ENCODE measurements at regions not wholly inside any gene's neighbourhood (a gene's known extent, or its start where the extent isn't known, plus 50 kb on each side); places are given as distances from the start of the nearest gene placed in this dataset.
"Not testable (repeated sequence)": the region's sequence is repeated elsewhere in the genome, so short reads cannot be mapped to it uniquely, and the experiment has no call there.

DNA sequence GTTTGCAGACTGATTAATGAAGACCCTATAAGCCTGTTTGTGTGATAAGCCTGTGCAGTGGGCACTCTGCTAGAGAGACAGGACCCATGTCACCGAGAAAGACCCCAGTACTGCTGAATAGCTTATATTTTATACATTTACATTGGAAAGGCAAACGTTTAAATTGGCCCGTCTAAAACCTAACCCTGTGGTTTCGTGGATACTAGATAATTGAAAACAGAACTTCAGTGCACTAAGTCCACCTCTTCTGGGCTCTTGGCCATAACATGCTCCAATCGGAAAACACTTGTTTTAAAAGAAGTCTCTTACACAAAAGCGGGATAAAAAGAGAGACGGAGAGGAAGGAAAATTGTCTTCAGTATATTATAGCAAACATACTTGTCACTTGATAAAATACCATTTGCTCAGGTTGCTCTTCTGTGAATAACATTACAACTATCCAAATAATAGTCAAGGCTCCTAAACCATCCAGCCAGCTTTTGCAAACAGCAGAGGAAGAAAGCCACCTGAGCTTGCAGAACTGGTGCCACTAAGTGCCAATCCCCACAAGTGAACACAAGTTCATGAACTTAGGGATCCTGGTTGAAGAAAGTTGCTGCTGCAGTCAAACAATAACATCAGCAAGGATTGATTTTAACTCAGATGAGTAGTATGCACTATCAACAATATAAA lies 218.4 kb upstream of the FN1 start:
- Mint-ChIP-seq H3K9me3 (no peaks in the 10 kb centered on the region), H3K4me3 (no peak overlapping the region), H3K27ac (no peak overlapping the region), H3K4me1 (no peaks in the 10 kb centered on the region), H3K27me3 (no peaks in the 10 kb centered on the region), H3K36me3 (no peaks in the 10 kb centered on the region)

DNA sequence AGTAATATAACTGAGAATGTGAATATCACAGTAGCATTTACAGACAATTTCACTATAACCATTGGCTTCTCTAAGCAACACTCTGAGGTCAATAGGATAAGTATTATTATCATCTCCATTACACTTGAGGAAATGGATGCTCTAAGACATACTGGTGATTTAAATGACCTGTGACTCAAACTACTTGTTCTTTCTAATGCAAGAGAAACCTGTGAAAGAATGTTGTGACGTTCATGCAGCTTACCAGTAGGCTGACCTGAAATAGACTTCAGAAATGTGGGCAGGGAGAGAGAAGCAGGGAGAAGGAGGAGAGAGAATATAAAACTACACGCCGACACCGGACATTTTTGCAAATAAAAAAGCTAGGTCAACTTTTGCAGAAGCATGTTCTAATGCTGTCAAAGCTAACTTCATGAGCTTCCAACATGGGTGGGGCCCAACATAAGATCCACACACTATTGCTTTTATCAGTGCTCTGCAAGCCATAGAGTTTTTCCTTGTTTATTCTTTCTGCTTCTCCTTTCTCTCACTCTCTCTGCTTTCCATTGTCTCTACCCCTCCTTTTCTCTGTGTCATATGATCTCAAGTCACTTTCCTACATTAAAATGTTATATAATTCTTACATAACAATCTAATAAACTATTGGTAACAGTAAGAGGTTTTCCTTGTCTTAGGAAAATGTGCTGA lies 217.6 kb upstream of the FN1 start:
- no peak overlapping the region for H3K27ac Mint-ChIP-seq
- no peaks in the 10 kb centered on the region for H3K27me3 Mint-ChIP-seq
- H3K4me1 Mint-ChIP-seq, result no peaks in the 10 kb centered on the region
- H3K36me3 Mint-ChIP-seq, result no peaks in the 10 kb centered on the region
- no peak overlapping the region for H3K4me3 Mint-ChIP-seq
- no peaks in the 10 kb centered on the region for H3K9me3 Mint-ChIP-seq

DNA sequence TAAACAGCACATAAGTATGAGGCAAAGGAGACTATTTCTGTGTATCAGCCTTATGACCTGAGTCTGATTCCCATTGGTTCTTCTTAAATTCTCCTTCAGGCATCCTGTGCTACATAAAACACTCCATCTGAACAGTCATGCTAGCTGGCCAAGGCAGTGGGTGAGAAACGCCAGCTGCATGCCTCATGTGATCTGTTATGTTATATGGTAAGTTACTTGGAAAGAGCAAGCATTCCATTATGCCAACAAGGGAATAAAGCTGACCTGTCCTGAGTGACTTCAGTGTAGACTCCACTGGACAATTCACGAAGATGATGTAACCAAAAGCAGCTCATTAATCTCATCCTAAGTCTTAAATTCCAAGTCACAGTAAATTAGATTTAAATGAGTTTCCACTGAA lies 216.5 kb upstream of the FN1 start:
- no peaks in the 10 kb centered on the region for H3K36me3 Mint-ChIP-seq

DNA sequence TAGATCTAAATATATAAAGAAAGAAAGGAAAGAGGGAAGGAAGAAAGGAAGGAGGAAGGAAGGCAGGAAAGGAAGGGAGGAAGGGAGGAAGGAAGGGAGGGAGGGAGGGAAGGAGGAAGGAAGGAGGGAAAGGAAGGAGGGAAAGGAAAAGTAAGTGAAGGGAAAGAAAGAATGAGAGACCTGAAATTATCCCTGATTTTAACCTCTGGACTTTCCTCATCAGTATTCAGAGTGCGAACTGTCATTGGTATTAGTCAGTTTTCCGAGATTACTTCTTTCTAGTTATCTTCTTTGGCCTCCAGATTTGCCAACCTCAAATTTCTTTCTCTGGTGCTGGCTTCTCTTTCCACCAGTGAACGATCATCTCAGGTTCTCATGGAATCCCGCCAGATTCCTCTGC lies 215.5 kb upstream of the FN1 start:
- no peaks in the 10 kb centered on the region for H3K27me3 Mint-ChIP-seq
- no peak overlapping the region for H3K4me3 Mint-ChIP-seq
- H3K9me3 Mint-ChIP-seq, result no peaks in the 10 kb centered on the region
- H3K36me3 Mint-ChIP-seq, result no peaks in the 10 kb centered on the region
- no peak overlapping the region for H3K27ac Mint-ChIP-seq
- H3K4me1 Mint-ChIP-seq, result no peaks in the 10 kb centered on the region

More for the DNA sequence above, 216.5 kb upstream of the FN1 start:
- no peaks in the 10 kb centered on the region for H3K27me3 Mint-ChIP-seq
- H3K27ac Mint-ChIP-seq, result no peak overlapping the region
- H3K4me3 Mint-ChIP-seq, result no peak overlapping the region
- no peaks in the 10 kb centered on the region for H3K9me3 Mint-ChIP-seq
- H3K4me1 Mint-ChIP-seq, result no peaks in the 10 kb centered on the region

DNA sequence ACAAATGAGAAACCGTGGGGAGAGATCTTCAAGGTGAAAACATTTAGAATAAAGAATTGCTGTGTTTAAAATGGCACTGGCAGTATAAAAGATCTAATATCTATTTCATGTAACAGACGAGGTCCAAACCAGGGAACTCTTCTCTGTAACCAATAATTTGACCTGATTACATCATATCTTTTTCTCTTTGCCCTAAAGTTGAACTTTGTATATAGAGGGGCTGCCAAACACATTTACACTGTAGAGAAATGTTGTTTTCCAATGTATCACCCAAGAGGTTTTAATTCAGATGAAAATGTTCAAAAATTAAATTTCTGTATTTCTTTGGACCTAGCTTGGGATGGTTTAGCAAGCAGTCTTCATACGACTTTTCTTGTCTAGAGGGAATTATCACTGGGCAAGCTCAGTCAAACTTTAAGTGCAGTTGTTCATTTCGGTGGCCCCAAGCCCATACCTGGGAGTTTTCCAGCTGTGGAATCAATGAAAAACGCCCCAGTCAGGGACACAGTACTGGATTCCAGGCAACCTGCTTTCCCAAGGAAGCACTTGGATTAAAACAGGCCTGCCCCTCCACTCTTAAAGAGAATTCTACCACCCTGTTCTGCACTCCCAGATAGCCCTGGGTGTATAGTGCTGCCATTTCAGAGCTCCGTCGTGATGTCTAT lies 208.5 kb upstream of the FN1 start:
- no peaks in the 10 kb centered on the region for H3K4me1 Mint-ChIP-seq
- no peaks in the 10 kb centered on the region for H3K9me3 Mint-ChIP-seq
- H3K4me3 Mint-ChIP-seq, result no peak overlapping the region
- H3K27me3 Mint-ChIP-seq, result no peaks in the 10 kb centered on the region
- no peak overlapping the region for H3K27ac Mint-ChIP-seq
- H3K36me3 Mint-ChIP-seq, result no peaks in the 10 kb centered on the region

DNA sequence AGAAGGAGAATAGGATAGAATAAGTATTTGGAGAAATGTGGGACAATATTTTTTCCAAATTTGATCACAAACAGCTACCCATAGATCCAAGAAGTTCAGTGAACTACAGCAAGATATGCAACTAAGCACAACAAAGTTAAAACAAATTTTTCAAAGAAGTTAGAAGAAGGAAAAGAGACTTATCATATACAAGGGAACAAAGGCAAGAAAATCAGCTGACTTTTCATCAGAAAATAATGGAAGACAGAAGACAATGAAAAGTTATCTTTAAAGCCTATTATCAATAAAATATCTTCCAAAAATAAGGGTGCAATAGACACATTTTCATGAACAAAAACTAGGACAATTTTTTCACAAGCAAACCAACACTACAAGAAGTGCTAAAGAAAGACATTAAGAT lies 202.8 kb upstream of the FN1 start:
- no peaks in the 10 kb centered on the region for H3K4me1 Mint-ChIP-seq
- H3K9me3 Mint-ChIP-seq, result peaks cover 31% of the 10 kb centered on the region
- H3K4me3 Mint-ChIP-seq, result no peak overlapping the region
- peaks cover 14% of the 10 kb centered on the region for H3K36me3 Mint-ChIP-seq
- no peak overlapping the region for H3K27ac Mint-ChIP-seq
- no peaks in the 10 kb centered on the region for H3K27me3 Mint-ChIP-seq

DNA sequence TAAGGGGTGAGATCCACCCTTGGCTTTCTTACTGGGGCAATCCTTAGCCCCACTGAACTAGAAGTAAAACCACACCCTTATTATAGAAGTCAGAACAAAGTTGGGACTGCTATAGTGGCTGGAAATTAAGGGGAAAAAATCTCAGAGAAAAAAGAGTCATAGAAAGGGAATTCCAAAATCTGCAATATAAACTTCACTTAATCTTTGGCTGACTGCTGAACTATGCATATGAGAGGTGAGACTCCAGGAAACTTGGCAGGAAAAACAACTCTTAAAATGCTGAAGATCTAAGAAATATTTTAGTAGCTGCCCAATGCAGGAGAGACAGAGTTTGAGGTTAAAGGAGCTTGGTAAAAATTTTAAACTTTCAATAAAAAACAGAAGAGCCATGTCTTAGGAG lies 201.8 kb upstream of the FN1 start:
- Mint-ChIP-seq H3K9me3 (peaks cover 40% of the 10 kb centered on the region), H3K4me1 (no peaks in the 10 kb centered on the region), H3K27me3 (no peaks in the 10 kb centered on the region), H3K27ac (no peak overlapping the region), H3K4me3 (no peak overlapping the region), H3K36me3 (peaks cover 16% of the 10 kb centered on the region)

DNA sequence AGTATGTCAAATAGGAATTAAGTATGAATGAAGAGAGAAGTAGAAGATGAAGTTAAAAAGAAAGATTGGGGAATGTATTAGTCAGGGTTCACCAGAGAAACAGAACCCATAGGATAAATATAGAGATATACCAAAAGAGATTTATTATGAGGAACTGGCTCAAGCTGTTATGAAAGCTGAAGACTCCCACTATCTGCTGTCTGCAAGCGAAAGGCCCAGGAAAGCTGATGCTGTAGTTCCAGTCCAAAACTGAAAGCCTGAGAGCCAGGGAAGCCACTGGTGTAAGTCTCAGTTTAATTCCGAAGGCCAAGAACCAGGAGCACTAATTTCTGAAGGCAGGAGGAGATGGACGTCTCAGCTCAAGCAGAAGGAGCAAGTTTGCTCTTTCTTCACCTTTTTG lies 200.9 kb upstream of the FN1 start:
- Mint-ChIP-seq H3K4me3 (no peak overlapping the region), H3K27me3 (no peaks in the 10 kb centered on the region), H3K4me1 (no peaks in the 10 kb centered on the region), H3K36me3 (peaks cover 20% of the 10 kb centered on the region), H3K9me3 (peaks cover 45% of the 10 kb centered on the region), H3K27ac (no peak overlapping the region)

DNA sequence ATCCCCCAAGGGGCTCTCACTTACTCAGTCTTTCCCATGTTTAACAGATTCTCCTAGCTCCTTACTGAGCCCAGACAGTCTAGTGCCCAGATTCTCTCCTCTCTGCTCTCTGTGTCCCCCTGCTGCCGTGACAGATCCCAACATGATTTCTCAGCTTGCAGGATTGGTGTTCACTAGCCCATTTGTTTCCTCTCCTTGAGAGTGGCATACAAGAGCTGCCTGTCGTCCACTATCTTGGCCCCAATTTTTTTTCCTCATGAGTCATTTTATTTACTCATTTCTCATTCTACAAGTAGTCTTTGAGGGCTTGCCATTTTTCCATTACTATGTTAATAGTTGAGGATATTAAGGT lies 199.9 kb upstream of the FN1 start:
- H3K27ac Mint-ChIP-seq, result no peak overlapping the region
- H3K4me1 Mint-ChIP-seq, result no peaks in the 10 kb centered on the region
- H3K4me3 Mint-ChIP-seq, result no peak overlapping the region
- no peaks in the 10 kb centered on the region for H3K27me3 Mint-ChIP-seq
- peaks cover 52% of the 10 kb centered on the region for H3K9me3 Mint-ChIP-seq
- peaks cover 20% of the 10 kb centered on the region for H3K36me3 Mint-ChIP-seq

DNA sequence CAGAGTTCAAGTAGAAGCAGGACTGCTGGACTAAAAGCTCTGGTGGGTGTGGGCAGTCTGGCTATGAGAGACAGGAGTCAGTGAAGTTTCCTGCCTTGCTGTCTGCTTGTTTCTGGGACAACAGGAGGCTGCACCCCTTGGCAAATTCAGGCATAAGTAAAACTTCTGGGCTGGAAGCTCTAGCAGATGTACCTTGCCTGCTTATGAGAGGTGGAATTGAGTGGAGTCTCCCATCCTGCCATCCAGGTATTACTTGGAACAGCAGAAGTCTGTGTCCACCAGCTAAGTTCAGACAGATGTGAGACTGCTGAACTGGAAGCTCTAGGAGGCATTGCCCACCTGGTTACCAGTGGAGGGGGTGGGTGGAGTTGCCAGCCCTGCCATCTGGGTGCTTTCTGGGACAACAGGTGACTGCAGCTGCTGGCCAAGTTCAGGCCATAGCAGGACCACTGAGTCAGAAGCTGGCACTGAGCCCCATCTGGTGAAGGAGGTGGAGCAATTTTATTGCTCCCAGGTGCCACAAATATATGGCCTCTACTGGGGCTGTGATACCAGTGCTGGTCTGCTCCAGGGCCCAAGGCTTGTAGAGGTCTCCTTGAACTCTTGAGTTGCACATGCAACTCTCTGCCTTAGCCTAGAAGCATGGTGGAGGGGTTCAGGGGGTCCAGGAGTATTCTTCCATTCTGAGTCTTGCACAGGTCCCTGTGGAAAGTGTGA lies 199.4 kb upstream of the FN1 start:
- peaks cover 52% of the 10 kb centered on the region for H3K9me3 Mint-ChIP-seq
- no peaks in the 10 kb centered on the region for H3K27me3 Mint-ChIP-seq
- no peak overlapping the region for H3K4me3 Mint-ChIP-seq
- peaks cover 20% of the 10 kb centered on the region for H3K36me3 Mint-ChIP-seq
- H3K27ac Mint-ChIP-seq, result no peak overlapping the region
- no peaks in the 10 kb centered on the region for H3K4me1 Mint-ChIP-seq

DNA sequence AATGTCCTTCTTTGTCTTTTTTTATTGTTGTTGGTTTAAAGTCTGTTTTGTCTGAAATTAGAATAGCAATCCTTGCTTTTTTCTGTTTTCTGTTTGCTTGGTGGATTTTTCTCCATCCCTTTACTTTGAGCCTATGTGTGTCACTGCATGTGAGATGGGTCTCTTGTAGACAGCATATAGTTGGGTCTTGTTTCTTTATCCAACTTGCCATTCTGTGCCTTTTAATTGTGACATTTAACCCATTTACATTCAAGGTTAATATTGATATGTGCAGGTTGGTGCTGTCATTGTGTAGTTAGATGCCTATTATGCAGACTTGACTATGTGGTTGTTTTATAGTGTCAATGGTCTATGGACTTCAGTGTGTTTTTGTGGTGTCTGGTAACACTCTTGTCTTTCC lies 197.5 kb upstream of the FN1 start:
- Mint-ChIP-seq H3K4me1 (no peaks in the 10 kb centered on the region), H3K27ac (no peak overlapping the region), H3K9me3 (peaks cover 43% of the 10 kb centered on the region), H3K4me3 (no peak overlapping the region), H3K36me3 (peaks cover 18% of the 10 kb centered on the region), H3K27me3 (no peaks in the 10 kb centered on the region)

DNA sequence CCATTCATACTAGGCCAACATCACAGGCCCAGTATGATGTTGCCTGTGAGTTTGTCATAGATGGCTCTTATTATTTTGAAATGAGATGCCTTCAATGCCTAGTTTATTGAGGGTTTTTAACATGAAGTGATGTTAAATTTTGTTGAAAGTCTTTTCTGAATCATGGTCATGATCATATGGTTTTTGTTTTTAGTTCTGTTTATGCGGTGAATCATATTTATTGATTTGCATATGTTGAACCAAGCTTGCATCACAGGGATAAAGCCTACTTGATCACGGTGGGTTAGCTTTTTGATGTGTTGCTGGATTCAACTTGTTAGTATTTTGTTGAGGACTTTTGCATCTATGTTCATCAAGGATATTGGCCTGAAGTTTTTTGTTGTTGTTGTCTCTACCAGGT lies 195.8 kb upstream of the FN1 start:
- Mint-ChIP-seq H3K36me3 (peaks cover 18% of the 10 kb centered on the region), H3K9me3 (peaks cover 37% of the 10 kb centered on the region), H3K27ac (no peak overlapping the region), H3K4me1 (no peaks in the 10 kb centered on the region), H3K27me3 (no peaks in the 10 kb centered on the region), H3K4me3 (no peak overlapping the region)

DNA sequence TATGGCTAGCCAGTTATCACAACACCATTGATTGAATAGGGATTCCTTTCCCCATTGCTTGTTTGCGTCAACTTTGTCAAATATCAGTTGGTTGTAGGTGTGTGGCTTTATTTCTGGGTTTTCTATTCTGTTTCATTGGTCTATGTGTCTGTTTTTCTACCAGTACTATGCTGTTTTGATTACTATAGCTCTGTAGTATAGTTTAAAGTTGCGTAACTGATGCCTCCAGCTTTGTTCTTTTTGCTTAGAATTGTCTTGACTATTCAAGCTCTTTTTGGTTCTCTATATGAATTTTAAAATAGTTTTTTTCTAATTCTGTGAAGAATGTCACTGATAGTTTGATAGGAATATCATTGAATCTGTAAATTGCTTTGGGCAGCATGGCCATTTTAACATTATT lies 194.9 kb upstream of the FN1 start:
- H3K27ac Mint-ChIP-seq, H3K4me3 Mint-ChIP-seq, H3K4me1 Mint-ChIP-seq, H3K27me3 Mint-ChIP-seq: not testable (repeated sequence)
- Mint-ChIP-seq H3K9me3 (peaks cover 32% of the 10 kb centered on the region), H3K36me3 (peaks cover 15% of the 10 kb centered on the region)

DNA sequence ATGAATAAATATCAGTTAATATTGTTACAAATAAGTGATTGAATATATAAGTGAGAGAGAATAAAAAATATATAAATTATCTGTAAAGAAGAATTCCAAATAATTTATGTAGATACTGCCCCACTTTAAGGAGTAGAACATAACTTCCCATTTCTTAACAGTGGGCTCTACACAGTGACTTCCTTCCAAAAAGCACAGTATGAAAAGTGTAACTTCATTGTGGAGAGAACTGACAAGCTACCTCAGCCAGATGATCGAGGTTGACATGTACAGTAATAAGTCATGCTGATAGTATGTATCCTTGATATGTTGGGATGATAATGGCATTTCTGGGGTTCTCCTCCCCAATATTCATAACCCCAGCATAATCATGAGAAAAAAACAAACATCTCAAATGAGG lies 191.9 kb upstream of the FN1 start:
- Mint-ChIP-seq H3K4me1 (no peaks in the 10 kb centered on the region), H3K36me3 (peaks cover 4% of the 10 kb centered on the region), H3K27ac (no peak overlapping the region), H3K9me3 (peaks cover 13% of the 10 kb centered on the region), H3K27me3 (no peaks in the 10 kb centered on the region), H3K4me3 (no peak overlapping the region)

DNA sequence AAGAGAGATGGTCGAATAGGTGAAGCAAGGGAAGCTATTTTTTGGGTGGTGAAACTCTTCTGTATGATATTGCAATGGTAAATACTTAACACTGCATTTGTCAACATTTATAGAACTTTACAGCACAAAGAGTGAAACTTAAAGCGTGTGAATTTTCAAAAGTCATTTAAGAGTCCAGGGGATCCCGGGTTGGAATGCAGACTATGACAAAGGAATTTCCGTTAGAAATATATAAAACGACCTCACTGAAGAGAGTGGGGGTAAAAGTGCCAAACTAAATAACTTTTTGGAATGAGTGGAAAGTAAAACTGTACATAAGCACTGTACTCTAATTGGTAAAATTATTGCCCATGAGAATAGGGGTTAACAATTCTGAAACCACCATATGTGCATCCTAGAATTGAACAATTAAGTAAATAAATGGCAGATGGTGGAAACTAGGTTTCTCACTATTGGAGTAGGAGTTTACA lies 191.0 kb upstream of the FN1 start:
- H3K4me3 Mint-ChIP-seq, result no peak overlapping the region
- peaks cover 7% of the 10 kb centered on the region for H3K9me3 Mint-ChIP-seq
- H3K27ac Mint-ChIP-seq, result peak overlapping the region; percentile 6
- no peaks in the 10 kb centered on the region for H3K27me3 Mint-ChIP-seq
- no peaks in the 10 kb centered on the region for H3K36me3 Mint-ChIP-seq
- no peaks in the 10 kb centered on the region for H3K4me1 Mint-ChIP-seq

DNA sequence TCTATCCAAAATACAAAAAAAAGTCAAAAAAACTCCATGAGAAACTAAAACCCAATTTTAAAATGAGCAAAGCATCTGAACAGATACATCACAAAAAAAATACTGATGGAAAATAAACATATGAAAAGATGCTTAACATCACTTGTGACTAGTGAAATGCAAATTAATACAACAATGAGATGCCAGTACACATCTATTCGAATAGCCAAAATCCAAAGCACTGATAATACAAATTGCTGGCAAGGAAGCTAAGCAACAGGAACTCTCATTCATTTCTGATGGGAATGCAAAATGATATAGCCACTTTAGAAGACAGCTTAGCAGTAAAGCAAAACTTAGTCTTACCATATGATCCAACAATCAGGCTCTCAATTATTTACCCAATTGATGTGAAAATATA lies 190.2 kb upstream of the FN1 start:
- Mint-ChIP-seq H3K36me3 (no peaks in the 10 kb centered on the region), H3K4me1 (no peaks in the 10 kb centered on the region), H3K27ac (no peak overlapping the region), H3K9me3 (peaks cover under 1% of the 10 kb centered on the region), H3K27me3 (no peaks in the 10 kb centered on the region), H3K4me3 (no peak overlapping the region)
